HG03520 (cell line): ENCODE measurements at regions not wholly inside any gene's neighbourhood (a gene's known extent, or its start where the extent isn't known, plus 50 kb on each side); places are given as distances from the start of the nearest gene placed in this dataset.

Experiments used
- ATAC-seq: cut with Tn5 transposase; IDR thresholded peaks from one replicate; pipeline ENCODE4 v1.9.1; 2021; ENCODE audit warnings: mild to moderate bottlenecking, moderate library complexity; ENCODE audit not compliant: unreplicated experiment

GRCh38 chr10:117948493-117948892 lies 98.2 kb downstream of the RAB11FIP2 start:
- ATAC-seq, result no peak

- no peak for ATAC-seq
Observed at GRCh38 chr10:117950408-117950807, 96.3 kb downstream of the RAB11FIP2 start.
